HepG2 (cell line): ENCODE measurements at regions not wholly inside any gene's neighbourhood (a gene's known extent, or its start where the extent isn't known, plus 50 kb on each side); places are given as distances from the start of the nearest gene placed in this dataset.
"Not testable (repeated sequence)": the region's sequence is repeated elsewhere in the genome, so short reads cannot be mapped to it uniquely, and the experiment has no call there.

ENCODE experiments used
- ATAC-seq: fragments of 200-7000 bp; cut with Tn5 transposase; 3 replicates; pipeline ENCODE4 v1.9.1; 2020; ENCODE audit warnings: mild to moderate bottlenecking, moderate library complexity
- BruUV-seq: library from RNA; stranded (reverse); fragments of 400-500 nt; replicated peaks from 2 replicates; lab custom pipeline; 2021; lab: Mats Ljungman, UMichigan
- CTCF ChIA-PET: fragments of 300-600 bp; formaldehyde crosslinking; extraction: SDS; loops from one replicate; lab custom pipeline; 2021; ENCODE audit warnings: low total read pairs, inconsistent platforms, low intra/inter-chr PET ratio; lab: Yijun Ruan, JAX
- POLR2A ChIA-PET: fragments of 350-600 bp; sonication (Branson Sonifier 250); formaldehyde crosslinking; loops from one replicate; lab custom pipeline; 2020; ENCODE audit warnings: antibody characterized with exemption, inconsistent platforms; lab: Yijun Ruan, JAX
- DNase-seq: peaks from one replicate; pipeline ENCODE4 v3.0.0-alpha.2; 2015; ENCODE audit warnings: low spot score
- FAIRE-seq: peaks from 3 replicates; lab custom pipeline; 2011; peaks lifted over from hg19 to GRCh38; lab: Jason Lieb, UNC
- H2AFZ ChIP-seq: one replicate; pipeline ENCODE4 v1.6.1; 2011; ENCODE audit warnings: low read length, inconsistent platforms
- H3K27ac ChIP-seq: fragments of 300-600 bp; 3 replicates; pipeline ENCODE4 v1.8.0; 2011; ENCODE audit warnings: mixed run types, mild to moderate bottlenecking, mixed read lengths, low read length, inconsistent platforms; ENCODE audit not compliant: insufficient read depth; ENCODE audit errors: extremely low read length
- H3K27me3 ChIP-seq, 2 experiments: fragments of 200-600 bp in 1 of 2; 2 replicates in 1 of 2; 3 replicates in 1 of 2; pipeline versions ENCODE4 v1.6.0 to v1.8.0; 2011; ENCODE audit warnings: low read length in 2 of 2, mild to moderate bottlenecking in 2 of 2, moderate library complexity in 2 of 2, inconsistent platforms in 1 of 2; ENCODE audit not compliant: insufficient read depth in 2 of 2, control insufficient read depth in 1 of 2
- H3K36me3 ChIP-seq, 2 experiments: fragments of 200-600 bp in 1 of 2; replicated peaks in 1 of 2; 2 replicates in 1 of 2; 3 replicates in 1 of 2; pipeline versions ENCODE4 v1.5.1 to v1.8.0; 2011; ENCODE audit warnings: low read length in 2 of 2, inconsistent platforms in 1 of 2; ENCODE audit not compliant: insufficient read depth in 2 of 2, control insufficient read depth in 1 of 2
- H3K4me1 ChIP-seq: 2 replicates; pipeline ENCODE4 v1.5.1; 2012; ENCODE audit warnings: low read length, inconsistent platforms; ENCODE audit not compliant: insufficient read depth
- H3K4me2 ChIP-seq: 2 replicates; pipeline ENCODE4 v1.6.0; 2011; ENCODE audit warnings: low read depth, low read length, inconsistent platforms
- H3K4me3 ChIP-seq, 3 experiments: fragments of 200-600 bp in 1 of 3; sonication (generic), shearing (Covaris generic) in 1 of 3; replicated peaks in 1 of 3; 2 replicates each; pipeline ENCODE4 v1.5.1; 2011 to 2016; ENCODE audit warnings: low read length in 3 of 3, inconsistent platforms in 2 of 3, low read depth in 2 of 3, mild to moderate bottlenecking in 2 of 3, control low read depth in 1 of 3, mixed read lengths in 1 of 3; ENCODE audit not compliant: insufficient read depth in 1 of 3
- H3K79me2 ChIP-seq: one replicate; pipeline ENCODE4 v1.6.1; 2011; ENCODE audit warnings: low read length, inconsistent platforms; ENCODE audit not compliant: insufficient read depth
- H3K9ac ChIP-seq: 2 replicates; pipeline ENCODE4 v1.6.0; 2011; ENCODE audit warnings: mild to moderate bottlenecking, low read depth, low read length, inconsistent platforms; ENCODE audit not compliant: insufficient read depth
- H3K9me3 ChIP-seq: 2 replicates; pipeline ENCODE4 v1.5.1; 2012; ENCODE audit warnings: mild to moderate bottlenecking, low read length
- H4K20me1 ChIP-seq: 2 replicates; pipeline ENCODE4 v1.6.0; 2011; ENCODE audit warnings: inconsistent platforms, mild to moderate bottlenecking, low read length, moderate library complexity; ENCODE audit not compliant: insufficient read depth
- ZNF619 ChIP-seq: sonication (generic); formaldehyde crosslinking; IDR thresholded peaks from 2 replicates; pipeline ENCODE4 v1.4.0; 2020; ENCODE audit warnings: mild to moderate bottlenecking, missing genetic modification reagents
- WGBS: methylation state at CpG from one replicate; pipeline ENCODE4 v1.1.6; 2017; ENCODE audit warnings: low lambda C conversion rate; 5-methylcytosine and 5-hydroxymethylcytosine counted together
- in situ Hi-C: cut with HindIII; loops from 2 replicates; pipeline ENCODE4 v1.10.0; 2017; ENCODE audit warnings: low pct_unique_long_range_greater_than_20kb; ENCODE audit not compliant: extremely low pct_ligation_motif_present
- intact Hi-C: fragments of 100-400 bp; cut with micrococcal nuclease; formaldehyde crosslinking; loops from one replicate; pipeline ENCODE4 v1.10.0; 2022; ENCODE audit not compliant: unreplicated experiment

DNA sequence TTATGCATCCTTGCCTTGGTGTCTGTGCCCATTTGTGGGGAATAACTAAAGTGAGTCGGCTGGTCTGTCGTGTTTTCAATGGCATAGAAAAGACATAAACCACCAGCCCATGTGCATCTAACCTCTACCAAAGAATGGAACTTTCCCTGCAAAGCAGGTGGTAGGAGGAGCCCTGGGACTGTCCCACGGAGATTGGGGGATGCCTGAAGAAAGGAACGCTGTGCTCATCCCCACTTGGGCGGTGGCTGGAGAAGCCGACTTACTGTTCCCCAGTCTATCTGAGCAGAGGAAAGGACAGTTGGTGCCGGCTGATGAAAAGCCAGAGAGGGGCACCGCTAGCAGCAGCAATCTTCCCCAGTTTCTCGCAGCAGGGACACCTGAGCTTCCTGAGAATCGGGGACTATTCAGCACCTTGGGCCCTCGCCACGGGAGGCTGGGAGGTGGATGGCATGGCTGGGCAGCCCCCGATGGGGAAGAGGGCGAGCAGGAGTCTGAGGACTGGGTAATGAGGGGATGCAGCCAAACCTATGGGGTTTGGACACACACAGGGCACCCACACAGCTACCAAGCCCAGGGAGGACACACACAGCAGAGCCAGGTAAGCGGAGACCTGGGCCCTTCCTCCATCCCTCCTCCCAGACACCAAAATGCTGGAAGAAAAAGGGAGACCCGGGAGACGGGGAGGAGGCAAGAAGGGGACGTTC, 53.7 kb upstream of the AGAP1 start (continued):
- no peak for TF ChIP-seq ZNF619 (CRISPR knock-in tag)

- H3K4me2 ChIP-seq, intact Hi-C loops, H3K4me3 ChIP-seq, H3K79me2 ChIP-seq, H3K36me3 ChIP-seq, DNase-seq, H2AFZ ChIP-seq, CTCF ChIA-PET, H4K20me1 ChIP-seq, BruUV-seq, POLR2A ChIA-PET, in situ Hi-C loops, H3K9ac ChIP-seq, ATAC-seq, H3K27ac ChIP-seq, H3K9me3 ChIP-seq, FAIRE-seq: not testable (repeated sequence)
- WGBS = 52% methylated on average over 6 of the region's 6 CpGs
- peaks cover 16% of the 10 kb centered on the region for H3K4me1 ChIP-seq
- H3K27me3 ChIP-seq = peaks cover 5 to 26% of the 10 kb centered on the region in 2 experiments; a peak in 4 of 5 replicates
Observed at GRCh38 chr2:235443580-235443979, 50.3 kb upstream of the AGAP1 start.
